Endodermal cell (in vitro differentiated cells): ENCODE measurements at regions not wholly inside any gene's neighbourhood (a gene's known extent, or its start where the extent isn't known, plus 50 kb on each side); places are given as distances from the start of the nearest gene placed in this dataset.

ENCODE experiments used
- DNase-seq: peaks from one replicate; pipeline ENCODE4 v3.0.0-alpha.2; 2017
- H3K27ac ChIP-seq: 2 replicates; pipeline ENCODE4 v1.5.1; 2013; ENCODE audit warnings: mild to moderate bottlenecking, low read depth, low read length, moderate library complexity
- H3K27me3 ChIP-seq: 2 replicates; pipeline ENCODE4 v1.6.1; 2013; ENCODE audit warnings: mild to moderate bottlenecking, low read length, moderate library complexity; ENCODE audit not compliant: insufficient read depth, control insufficient read depth, poor library complexity, severe bottlenecking
- H3K36me3 ChIP-seq: 2 replicates; pipeline ENCODE4 v1.7.0; 2013; ENCODE audit warnings: mild to moderate bottlenecking, low read length, moderate library complexity; ENCODE audit not compliant: control insufficient read depth, insufficient read depth
- H3K4me1 ChIP-seq: one replicate; pipeline ENCODE4 v1.7.0; 2013; ENCODE audit warnings: low read length; ENCODE audit not compliant: control insufficient read depth, insufficient read depth
- H3K4me3 ChIP-seq: 2 replicates; pipeline ENCODE4 v1.5.1; 2013; ENCODE audit warnings: mild to moderate bottlenecking, low read length, moderate library complexity
- H3K9ac ChIP-seq: 2 replicates; pipeline ENCODE4 v1.6.1; 2013; ENCODE audit warnings: mild to moderate bottlenecking, low read length, moderate library complexity; ENCODE audit not compliant: poor library complexity, severe bottlenecking; ENCODE audit errors: extremely low read depth
- H3K9me3 ChIP-seq: 2 replicates; pipeline ENCODE4 v1.6.1; 2013; ENCODE audit warnings: mild to moderate bottlenecking, low read length, moderate library complexity; ENCODE audit not compliant: control insufficient read depth
- H3K27ac Mint-ChIP-seq: 2 replicates; pipeline ENCODE4 v1.8.0; 2020; ENCODE audit warnings: mixed read lengths
- H3K27me3 Mint-ChIP-seq: 2 replicates; pipeline ENCODE4 v1.8.0; 2021; ENCODE audit warnings: mild to moderate bottlenecking, mixed read lengths; ENCODE audit not compliant: insufficient read depth
- H3K36me3 Mint-ChIP-seq: 2 replicates; pipeline ENCODE4 v1.8.0; 2020; ENCODE audit warnings: low read depth, mixed read lengths
- H3K4me1 Mint-ChIP-seq: 2 replicates; pipeline ENCODE4 v1.8.0; 2020; ENCODE audit warnings: mixed read lengths
- H3K4me3 Mint-ChIP-seq: 2 replicates; pipeline ENCODE4 v1.8.0; 2020; ENCODE audit warnings: mild to moderate bottlenecking, moderate library complexity, mixed read lengths
- H3K9me3 Mint-ChIP-seq: 2 replicates; pipeline ENCODE4 v1.8.0; 2020; ENCODE audit warnings: mild to moderate bottlenecking, mixed read lengths
- WGBS, 2 experiments: methylation state at CpG; one replicate each; pipeline versions ENCODE4 v1.1.5 to v1.1.7; 2013; ENCODE audit warnings: missing lambda C conversion rate in 2 of 2, mixed read lengths in 1 of 2; ENCODE audit not compliant: insufficient coverage in 1 of 2, insufficient read length in 1 of 2; 5-methylcytosine and 5-hydroxymethylcytosine counted together
- TF ChIP-seq, protein P1 (sequence below): fragments of 200-600 bp; sonication (generic); conservative IDR thresholded peaks from 2 replicates; pipeline ENCODE4 v1.5.0; 2021; ENCODE audit warnings: antibody characterized with exemption, mild to moderate bottlenecking

DNA sequence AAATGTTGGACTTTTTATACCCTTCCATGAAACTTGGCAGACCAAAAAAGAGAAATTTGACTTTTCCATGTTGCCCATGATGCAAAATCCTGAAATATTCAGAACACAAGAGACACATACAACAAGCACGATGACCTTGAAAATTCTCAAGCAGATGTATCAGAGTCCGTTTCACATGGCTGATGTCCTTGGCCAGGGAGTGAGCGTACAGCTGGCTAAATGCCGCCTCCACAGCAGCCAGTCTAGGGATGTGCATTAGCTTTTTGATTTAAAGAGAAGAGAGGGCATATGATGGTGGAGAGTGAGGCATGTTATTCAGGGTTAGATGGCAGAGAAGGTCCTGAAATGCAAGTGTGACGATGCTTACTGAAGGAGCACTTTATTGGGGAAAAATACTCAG is 148.0 kb upstream of the SEMA6A start:
- no peak overlapping the region for H3K27ac ChIP-seq
- H3K9ac ChIP-seq: no peak overlapping the region
- no peaks in the 10 kb centered on the region for H3K9me3 ChIP-seq
- H3K36me3 ChIP-seq: no peaks in the 10 kb centered on the region
- no peaks in the 10 kb centered on the region for H3K9me3 Mint-ChIP-seq
- H3K4me3 ChIP-seq: no peak overlapping the region
- no peaks in the 10 kb centered on the region for H3K4me1 ChIP-seq
- TF ChIP-seq, protein P1, sequence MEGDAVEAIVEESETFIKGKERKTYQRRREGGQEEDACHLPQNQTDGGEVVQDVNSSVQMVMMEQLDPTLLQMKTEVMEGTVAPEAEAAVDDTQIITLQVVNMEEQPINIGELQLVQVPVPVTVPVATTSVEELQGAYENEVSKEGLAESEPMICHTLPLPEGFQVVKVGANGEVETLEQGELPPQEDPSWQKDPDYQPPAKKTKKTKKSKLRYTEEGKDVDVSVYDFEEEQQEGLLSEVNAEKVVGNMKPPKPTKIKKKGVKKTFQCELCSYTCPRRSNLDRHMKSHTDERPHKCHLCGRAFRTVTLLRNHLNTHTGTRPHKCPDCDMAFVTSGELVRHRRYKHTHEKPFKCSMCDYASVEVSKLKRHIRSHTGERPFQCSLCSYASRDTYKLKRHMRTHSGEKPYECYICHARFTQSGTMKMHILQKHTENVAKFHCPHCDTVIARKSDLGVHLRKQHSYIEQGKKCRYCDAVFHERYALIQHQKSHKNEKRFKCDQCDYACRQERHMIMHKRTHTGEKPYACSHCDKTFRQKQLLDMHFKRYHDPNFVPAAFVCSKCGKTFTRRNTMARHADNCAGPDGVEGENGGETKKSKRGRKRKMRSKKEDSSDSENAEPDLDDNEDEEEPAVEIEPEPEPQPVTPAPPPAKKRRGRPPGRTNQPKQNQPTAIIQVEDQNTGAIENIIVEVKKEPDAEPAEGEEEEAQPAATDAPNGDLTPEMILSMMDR: no peak
- H3K27me3 ChIP-seq: no peaks in the 10 kb centered on the region
- no peaks in the 10 kb centered on the region for H3K36me3 Mint-ChIP-seq
- no peak for DNase-seq
- WGBS, 2 experiments: 94 to 95% methylated on average over 5 of the region's 5 CpGs
- H3K27ac Mint-ChIP-seq: no peak overlapping the region
- H3K4me1 Mint-ChIP-seq: peaks cover 10% of the 10 kb centered on the region
- H3K4me3 Mint-ChIP-seq: no peak overlapping the region
- H3K27me3 Mint-ChIP-seq: no peaks in the 10 kb centered on the region

DNA sequence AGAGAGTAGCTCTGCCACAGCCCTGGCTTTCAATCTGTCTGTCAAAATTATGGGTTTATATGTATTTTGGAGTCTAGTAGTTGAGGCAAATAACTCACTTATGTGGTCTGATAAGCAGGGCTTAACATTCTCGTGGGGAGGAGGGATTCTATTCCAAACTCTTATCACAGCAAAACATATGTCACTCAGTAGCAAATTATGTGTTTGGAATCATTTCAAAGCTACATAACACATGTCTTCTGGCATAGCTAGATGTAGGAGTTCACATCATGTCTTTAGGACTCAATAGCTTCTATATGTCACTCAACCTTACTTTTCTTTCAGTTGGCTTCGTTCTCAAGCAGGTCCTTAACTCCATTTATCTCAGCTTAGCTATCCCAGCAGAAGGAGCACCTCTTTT is 144.5 kb upstream of the SEMA6A start:
- Histone ChIP-seq H3K9ac (no peak overlapping the region), H3K4me3 (no peak overlapping the region), H3K27me3 (no peaks in the 10 kb centered on the region), H3K4me1 (no peaks in the 10 kb centered on the region), H3K27ac (no peak overlapping the region), H3K9me3 (no peaks in the 10 kb centered on the region), H3K36me3 (no peaks in the 10 kb centered on the region)
- no peaks in the 10 kb centered on the region for H3K27me3 Mint-ChIP-seq
- WGBS, 2 experiments: 93 to 100% methylated on average over 1 to 2 of the region's 2 CpGs
- no peak overlapping the region for H3K4me3 Mint-ChIP-seq
- peaks cover 2% of the 10 kb centered on the region for H3K4me1 Mint-ChIP-seq
- TF ChIP-seq, protein P1: no peak
- H3K36me3 Mint-ChIP-seq: no peaks in the 10 kb centered on the region
- H3K9me3 Mint-ChIP-seq: no peaks in the 10 kb centered on the region
- H3K27ac Mint-ChIP-seq: no peak overlapping the region
- no peak for DNase-seq

DNA sequence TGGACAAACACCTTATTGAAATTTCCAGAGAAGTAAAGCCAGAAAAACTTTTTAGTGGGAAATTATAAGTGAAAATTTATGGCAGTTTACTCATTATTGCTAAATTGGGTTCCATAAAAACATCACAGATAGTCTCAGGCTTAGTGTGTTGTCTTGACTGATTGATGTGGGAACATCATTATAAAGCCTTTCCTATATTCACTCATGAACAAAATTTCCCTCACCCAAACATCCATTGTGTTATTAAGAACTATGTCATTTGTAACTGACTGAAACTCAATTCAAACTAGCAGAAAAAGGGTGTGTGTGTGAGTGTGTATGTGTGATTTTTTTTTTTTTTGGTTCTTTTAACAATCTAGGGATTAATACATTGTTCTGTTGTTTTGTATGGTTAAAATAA is 143.7 kb upstream of the SEMA6A start:
- no peaks in the 10 kb centered on the region for H3K27me3 ChIP-seq
- no peak overlapping the region for H3K9ac ChIP-seq
- no peaks in the 10 kb centered on the region for H3K4me1 ChIP-seq
- H3K27ac ChIP-seq: no peak overlapping the region
- H3K9me3 ChIP-seq: no peaks in the 10 kb centered on the region
- H3K27me3 Mint-ChIP-seq: no peaks in the 10 kb centered on the region
- no peaks in the 10 kb centered on the region for H3K36me3 ChIP-seq
- H3K4me3 ChIP-seq: no peak overlapping the region
- H3K27ac Mint-ChIP-seq: no peak overlapping the region
- no peaks in the 10 kb centered on the region for H3K9me3 Mint-ChIP-seq
- no peak overlapping the region for H3K4me3 Mint-ChIP-seq
- TF ChIP-seq, protein P1: no peak
- no peaks in the 10 kb centered on the region for H3K4me1 Mint-ChIP-seq
- no peaks in the 10 kb centered on the region for H3K36me3 Mint-ChIP-seq
- DNase-seq: no peak
